Hematopoietic multipotent progenitor cell treated with erythropoietin and hydrocortisone succinate and interleukin-3 and kit ligand, for 15 days (in vitro differentiated cells): ENCODE measurements at regions not wholly inside any gene's neighbourhood (a gene's known extent, or its start where the extent isn't known, plus 50 kb on each side); places are given as distances from the start of the nearest gene placed in this dataset.
"Not testable (repeated sequence)": the region's sequence is repeated elsewhere in the genome, so short reads cannot be mapped to it uniquely, and the experiment has no call there.

Source experiments
- DNase-seq: peaks from one replicate; pipeline ENCODE4 v3.0.0-alpha.2; 2015; ENCODE audit warnings: low spot score

DNA sequence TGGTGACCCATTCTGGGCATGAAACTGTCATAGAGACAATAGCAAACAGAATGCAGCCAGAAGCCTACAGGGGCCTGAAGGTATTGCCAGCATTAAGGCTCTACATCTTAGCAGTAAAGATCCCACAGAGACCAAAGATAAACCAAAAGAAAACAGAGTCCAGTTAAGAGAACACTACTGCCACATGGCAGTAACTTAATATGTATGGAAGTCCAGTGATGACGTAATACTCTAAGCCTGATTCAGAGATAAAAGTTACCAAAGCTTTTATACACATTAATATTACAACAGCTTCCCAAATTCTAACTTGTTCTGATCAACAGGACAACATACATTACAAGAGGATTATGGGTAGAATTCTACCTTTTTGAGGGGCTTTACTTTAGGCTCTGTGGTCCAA lies 371.5 kb downstream of the PRELID2 start:
- DNase-seq: no peak

GRCh38 chr5:145462525-145462924 lies 372.6 kb downstream of the PRELID2 start:
- DNase-seq: no peak

GRCh38 chr5:145450286-145450885 lies 384.8 kb downstream of the PRELID2 start:
- DNase-seq: no peak

GRCh38 chr5:145449794-145450193 lies 385.3 kb downstream of the PRELID2 start:
- no peak for DNase-seq

GRCh38 chr5:145446875-145447274 lies 388.3 kb downstream of the PRELID2 start:
- not testable (repeated sequence) for DNase-seq

DNA sequence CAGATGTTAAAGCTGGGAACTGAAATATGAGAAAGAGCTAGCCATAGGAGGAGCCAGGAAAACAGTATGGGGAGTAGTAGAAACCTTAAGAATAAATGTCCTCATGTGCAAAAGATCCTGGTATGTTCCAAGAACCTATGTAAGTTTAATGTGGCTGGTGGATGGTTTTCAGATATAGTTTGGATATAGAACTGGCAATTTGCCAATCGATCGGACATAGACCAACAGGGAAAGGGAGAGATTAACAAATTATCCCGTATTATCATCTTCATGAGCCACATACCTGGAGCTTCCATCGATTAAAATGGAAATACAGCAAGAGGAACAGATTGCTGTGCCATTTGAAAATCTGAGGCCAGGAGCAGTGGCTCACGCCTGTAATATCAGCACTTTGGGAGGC lies 388.7 kb downstream of the PRELID2 start:
- no peak for DNase-seq

GRCh38 chr5:145445027-145445426 lies 390.1 kb downstream of the PRELID2 start:
- DNase-seq: no peak

GRCh38 chr5:145443964-145444363 lies 391.2 kb downstream of the PRELID2 start:
- DNase-seq: no peak

GRCh38 chr5:145443366-145443765 lies 391.8 kb downstream of the PRELID2 start:
- no peak for DNase-seq

- not testable (repeated sequence) for DNase-seq
Observed at GRCh38 chr5:145442661-145443060, 392.5 kb downstream of the PRELID2 start.

- no peak for DNase-seq
Observed at GRCh38 chr5:145441228-145441627, 393.9 kb downstream of the PRELID2 start.

GRCh38 chr5:145437627-145438026 lies 397.5 kb downstream of the PRELID2 start:
- no peak for DNase-seq

DNA sequence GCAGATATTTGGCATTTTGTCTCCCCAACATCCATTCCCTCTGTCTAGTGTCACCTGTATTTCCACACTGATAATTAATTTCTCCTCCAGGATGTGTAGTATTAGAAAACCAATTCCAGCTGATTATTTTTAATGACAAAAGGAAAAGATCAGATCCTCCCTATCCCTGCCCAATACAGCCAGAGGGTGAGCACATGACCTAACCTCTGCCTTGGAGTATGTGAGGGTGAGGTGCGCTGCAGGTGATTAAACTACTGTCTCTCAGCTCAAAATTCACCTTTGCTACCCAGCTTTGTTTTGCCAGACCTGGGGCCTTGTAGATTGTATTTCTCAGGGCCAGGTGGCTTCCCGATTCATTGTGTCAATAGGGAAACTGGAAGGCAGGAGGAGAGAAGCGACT lies 402.1 kb downstream of the PRELID2 start:
- no peak for DNase-seq

DNA sequence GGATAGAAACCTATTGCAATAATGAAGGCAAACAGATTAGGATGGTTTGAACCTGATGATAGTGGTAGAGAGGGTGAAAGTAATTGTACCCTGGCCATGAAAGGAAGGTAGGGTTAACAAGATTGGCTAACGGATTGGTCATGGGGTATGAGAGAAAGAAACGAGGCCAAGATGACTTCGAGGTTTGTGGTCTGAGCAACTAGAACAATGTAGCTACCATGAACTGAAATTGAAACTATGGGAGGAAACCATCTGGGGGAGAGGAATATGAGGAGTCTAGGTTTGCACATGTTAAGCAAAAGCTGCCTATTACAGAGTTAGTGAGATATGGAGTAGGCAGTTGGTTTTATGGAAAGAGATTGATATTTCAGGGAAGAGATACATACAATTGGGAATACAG lies 406.0 kb downstream of the PRELID2 start:
- DNase-seq: no peak

GRCh38 chr5:145408048-145408341 lies 427.1 kb downstream of the PRELID2 start:
- no peak for DNase-seq

DNA sequence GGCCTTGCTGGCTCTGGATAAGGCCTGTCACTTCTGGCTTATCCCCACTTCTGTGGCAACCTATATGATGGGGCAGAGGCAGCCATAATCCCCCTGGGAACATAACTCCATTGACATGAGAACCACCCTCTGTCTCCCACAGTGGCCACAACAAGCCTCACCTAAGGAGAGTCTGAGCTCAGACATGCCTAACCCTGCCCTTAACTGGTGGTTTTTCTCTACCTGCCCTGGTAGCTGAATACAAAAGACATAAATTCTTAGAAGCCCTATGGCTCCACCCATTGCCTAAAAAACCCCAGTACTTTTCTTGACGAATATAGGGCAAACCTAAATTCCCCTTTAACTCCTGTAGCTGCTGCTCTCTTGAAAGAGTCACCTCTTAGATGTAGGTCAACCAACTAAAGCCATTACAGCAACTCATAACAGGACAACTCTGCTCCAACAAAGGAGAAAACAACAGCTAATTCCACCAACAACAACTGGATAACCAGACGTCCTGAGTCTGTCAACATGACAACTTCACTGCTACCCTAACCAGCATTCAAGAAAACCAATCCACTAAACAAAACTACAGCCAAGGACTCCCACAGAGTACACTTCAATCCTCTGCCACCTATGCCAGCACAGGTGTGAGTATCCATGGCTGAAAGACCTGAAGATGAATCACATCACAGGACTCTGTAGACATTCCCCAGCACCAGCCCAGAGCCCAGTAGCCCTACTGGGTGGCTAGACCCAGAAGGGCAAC lies 427.7 kb downstream of the PRELID2 start:
- no peak for DNase-seq

DNA sequence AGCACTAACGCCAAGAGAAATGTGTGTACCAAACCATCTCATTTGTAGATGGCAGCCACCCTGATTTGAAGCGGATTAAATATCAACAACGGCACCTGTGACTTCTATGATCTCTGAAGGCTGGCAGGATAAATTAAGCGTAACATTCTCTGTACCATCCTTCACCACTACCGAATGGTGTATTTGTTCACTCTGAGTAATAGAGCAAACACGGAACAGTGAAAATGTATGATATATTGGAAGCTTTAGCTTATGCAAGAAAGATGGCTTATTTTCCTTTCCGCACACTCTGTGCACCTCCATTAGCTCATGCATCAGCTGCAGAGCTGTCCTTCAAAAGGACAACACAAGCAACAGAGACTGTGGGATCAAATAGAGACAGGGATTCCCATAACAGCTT lies 431.1 kb downstream of the PRELID2 start:
- no peak for DNase-seq

- DNase-seq: no peak
Observed at GRCh38 chr5:145396888-145397287, 438.3 kb downstream of the PRELID2 start.

DNA sequence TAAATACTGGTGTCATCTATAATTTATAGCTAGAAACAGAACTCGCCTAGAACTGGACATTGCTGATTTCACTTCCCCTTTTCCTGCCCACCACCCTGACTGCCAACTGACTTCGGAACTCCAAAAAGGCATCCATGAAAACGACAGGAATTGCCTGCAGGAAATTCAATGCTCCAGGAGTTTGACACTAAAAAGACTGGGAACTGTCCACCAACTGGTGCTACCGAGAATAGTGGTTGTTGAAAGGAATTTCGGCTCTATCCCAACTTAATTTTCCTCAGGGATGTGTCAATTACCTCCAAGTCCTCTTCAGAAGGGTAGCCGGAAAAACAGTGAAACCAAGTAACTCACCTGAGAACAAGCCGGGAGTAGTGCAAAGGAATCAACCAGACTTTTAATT lies 440.0 kb downstream of the PRELID2 start:
- DNase-seq: not testable (repeated sequence)

DNA sequence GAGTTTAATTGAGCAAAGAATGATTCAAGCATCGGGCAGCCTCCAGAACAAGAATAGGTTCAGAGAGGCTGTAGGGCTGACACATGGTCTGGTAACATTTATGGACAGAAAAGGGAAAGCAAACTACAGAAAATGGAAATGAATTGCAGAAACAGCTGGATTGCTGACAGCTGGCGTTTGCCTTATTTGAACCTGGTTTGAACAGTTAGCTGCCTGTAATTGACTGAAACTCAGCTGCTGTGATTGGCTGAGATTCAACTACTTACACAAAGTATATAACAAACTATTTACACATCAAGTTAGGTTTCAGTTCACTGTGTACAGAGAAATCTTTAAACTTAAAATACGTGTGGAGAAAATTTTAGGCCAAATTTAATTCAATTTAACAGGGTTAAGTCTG lies 441.7 kb downstream of the PRELID2 start:
- DNase-seq: no peak

DNA sequence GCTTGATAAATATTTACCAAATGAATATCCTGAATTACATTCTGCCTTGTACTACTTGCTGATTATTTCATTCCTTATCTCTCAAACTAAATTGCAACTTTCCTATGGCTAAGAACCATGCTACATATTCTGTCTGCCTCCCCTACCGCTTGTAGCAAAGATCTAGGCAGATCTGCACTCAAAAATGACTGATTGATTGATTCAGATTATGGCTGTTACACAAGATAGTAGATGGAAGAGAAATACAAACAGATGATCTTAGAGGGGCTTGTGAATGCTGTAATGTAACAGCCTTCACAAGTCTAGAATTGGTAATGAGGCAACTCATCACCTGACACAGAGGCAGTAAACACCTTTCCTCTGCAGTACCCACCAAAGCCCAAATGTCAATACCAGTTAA lies 446.1 kb downstream of the PRELID2 start:
- DNase-seq: no peak

GRCh38 chr5:145385276-145385675 lies 449.9 kb downstream of the PRELID2 start:
- DNase-seq: no peak

GRCh38 chr5:145378226-145378625 lies 456.9 kb downstream of the PRELID2 start:
- no peak for DNase-seq

DNA sequence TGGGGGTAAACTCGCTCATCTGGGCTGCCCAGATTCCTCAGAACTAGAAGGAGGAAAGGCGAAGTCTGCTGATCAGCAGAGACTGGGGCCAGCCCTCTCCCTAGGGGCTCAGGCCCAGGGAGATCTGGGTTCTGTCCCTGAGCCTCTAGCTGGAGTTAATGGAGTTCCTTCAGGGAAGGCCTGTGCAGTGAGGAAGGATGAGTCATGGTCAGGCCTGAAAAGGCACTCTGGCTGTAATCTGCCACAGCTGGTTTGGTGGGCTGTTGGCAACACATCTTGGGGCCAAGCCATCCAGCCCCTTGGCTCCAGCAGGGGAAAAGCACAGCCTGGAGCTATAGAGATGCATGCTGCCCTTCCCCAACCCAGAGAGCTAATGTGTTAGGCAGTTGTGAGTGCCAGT lies 459.6 kb downstream of the PRELID2 start:
- DNase-seq: no peak
